ENCODE measurements at regions not wholly inside any gene's neighbourhood (a gene's known extent, or its start where the extent isn't known, plus 50 kb on each side); places are given as distances from the start of the nearest gene placed in this dataset.

DNA sequence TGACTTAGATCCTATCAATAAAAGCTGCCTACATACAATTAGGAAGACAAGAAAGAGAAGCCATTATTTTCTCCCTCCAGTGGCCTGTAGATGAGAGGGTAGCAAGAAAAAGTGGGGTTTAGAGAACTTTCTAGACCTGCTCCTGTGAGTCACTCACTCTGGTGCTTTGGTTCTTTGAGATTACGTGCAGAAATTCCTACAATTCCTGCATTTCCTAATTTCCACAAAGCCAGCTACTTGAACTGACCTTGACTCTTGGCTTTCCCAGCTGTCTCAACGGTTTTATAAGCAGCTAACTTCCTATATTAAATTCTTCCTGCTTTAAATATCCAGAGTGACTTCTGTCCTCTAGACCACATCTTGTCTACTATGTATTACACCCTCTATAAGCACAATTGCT, 899.5 kb upstream of the KLHL29 start:
- Histone ChIP-seq H3K4me1 (no peaks in the 10 kb centered on the region), H3K27ac (no peak overlapping the region), H3K36me3 (ENCODE audit: insufficient read depth in 1 of 2, low read depth in 1 of 2) (no peaks in the 10 kb centered on the region), H3K4me3 (no peak overlapping the region), H3K9me3 (no peaks in the 10 kb centered on the region), H3K27me3 (ENCODE audit: insufficient read depth in 3 of 3, low read length in 2 of 3) (no peaks in the 10 kb centered on the region)
- WGBS, 3 donors, result 24 to 30% (median 28%) methylated on average over 2 of the region's 2 CpGs
- DNase-seq (no peak), ATAC-seq (no peak)
- TF ChIP-seq, protein P1, sequence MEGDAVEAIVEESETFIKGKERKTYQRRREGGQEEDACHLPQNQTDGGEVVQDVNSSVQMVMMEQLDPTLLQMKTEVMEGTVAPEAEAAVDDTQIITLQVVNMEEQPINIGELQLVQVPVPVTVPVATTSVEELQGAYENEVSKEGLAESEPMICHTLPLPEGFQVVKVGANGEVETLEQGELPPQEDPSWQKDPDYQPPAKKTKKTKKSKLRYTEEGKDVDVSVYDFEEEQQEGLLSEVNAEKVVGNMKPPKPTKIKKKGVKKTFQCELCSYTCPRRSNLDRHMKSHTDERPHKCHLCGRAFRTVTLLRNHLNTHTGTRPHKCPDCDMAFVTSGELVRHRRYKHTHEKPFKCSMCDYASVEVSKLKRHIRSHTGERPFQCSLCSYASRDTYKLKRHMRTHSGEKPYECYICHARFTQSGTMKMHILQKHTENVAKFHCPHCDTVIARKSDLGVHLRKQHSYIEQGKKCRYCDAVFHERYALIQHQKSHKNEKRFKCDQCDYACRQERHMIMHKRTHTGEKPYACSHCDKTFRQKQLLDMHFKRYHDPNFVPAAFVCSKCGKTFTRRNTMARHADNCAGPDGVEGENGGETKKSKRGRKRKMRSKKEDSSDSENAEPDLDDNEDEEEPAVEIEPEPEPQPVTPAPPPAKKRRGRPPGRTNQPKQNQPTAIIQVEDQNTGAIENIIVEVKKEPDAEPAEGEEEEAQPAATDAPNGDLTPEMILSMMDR (IDR thresholded peaks at IDR 0.05), result no peak
- intact Hi-C loops (cut with DNase I), result no loop called here

DNA sequence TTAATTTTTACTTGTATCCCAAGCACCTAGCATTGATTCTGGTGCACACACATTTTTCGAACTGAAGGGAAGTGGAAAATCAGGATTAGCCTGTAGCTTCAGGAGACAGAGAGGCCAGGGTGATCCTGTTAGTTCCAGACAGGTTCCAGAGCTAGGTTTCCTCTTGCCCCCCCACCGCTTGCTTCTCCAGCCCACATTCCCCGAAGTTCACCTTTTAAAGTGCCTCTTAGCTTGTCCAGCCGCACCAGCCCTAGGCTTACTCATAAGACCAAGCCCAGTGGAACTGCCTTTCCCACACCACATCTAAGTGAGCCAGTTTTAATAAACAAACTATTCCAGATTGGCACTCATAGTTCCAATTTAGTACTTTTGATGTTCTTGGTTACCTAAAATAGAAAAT, 898.6 kb upstream of the KLHL29 start:
- no peaks in the 10 kb centered on the region for H3K36me3 ChIP-seq (ENCODE audit: insufficient read depth in 1 of 2, low read depth in 1 of 2)
- ATAC-seq, result no peak
- TF ChIP-seq, protein P1 (IDR thresholded peaks at IDR 0.05), result no peak
- WGBS, 3 donors, result 53 to 62% (median 60%) methylated on average over 4 of the region's 4 CpGs
- H3K9me3 ChIP-seq, result no peaks in the 10 kb centered on the region
- intact Hi-C loops (cut with DNase I), result no loop called here
- no peak for DNase-seq
- H3K27ac ChIP-seq, result no peak overlapping the region
- H3K4me1 ChIP-seq, result no peaks in the 10 kb centered on the region
- no peak overlapping the region for H3K4me3 ChIP-seq
- no peaks in the 10 kb centered on the region for H3K27me3 ChIP-seq (ENCODE audit: insufficient read depth in 3 of 3, low read length in 2 of 3)

DNA sequence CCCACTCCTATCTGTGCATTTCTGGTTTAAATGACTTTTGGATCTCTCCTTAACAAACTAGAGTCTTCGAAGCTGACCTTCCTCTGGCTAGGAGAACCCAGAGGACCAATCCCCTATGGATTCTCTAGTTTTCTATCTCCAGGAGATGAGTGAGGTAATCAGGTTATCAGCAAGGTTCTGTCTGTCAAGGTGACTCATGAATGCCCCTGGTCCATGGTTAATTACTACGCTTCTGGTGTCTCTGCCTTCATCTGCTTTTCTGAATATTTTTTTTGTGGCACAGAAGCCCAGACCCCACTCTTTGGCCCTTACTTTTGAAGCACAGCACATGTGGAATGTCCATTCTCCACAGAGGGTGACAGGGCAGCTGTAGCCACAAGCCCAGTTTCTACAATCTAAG, 897.9 kb upstream of the KLHL29 start:
- DNase-seq (no peak), ATAC-seq (no peak)
- H3K36me3 ChIP-seq (ENCODE audit: insufficient read depth in 1 of 2, low read depth in 1 of 2), result no peaks in the 10 kb centered on the region
- no peaks in the 10 kb centered on the region for H3K4me1 ChIP-seq
- TF ChIP-seq, protein P1 (IDR thresholded peaks at IDR 0.05), result no peak
- H3K4me3 ChIP-seq, result no peak overlapping the region
- H3K27me3 ChIP-seq (ENCODE audit: insufficient read depth in 3 of 3, low read length in 2 of 3), result no peaks in the 10 kb centered on the region
- 80 to 86% (median 83%) methylated on average over 2 of the region's 2 CpGs for WGBS, 3 donors
- no peak overlapping the region for H3K27ac ChIP-seq
- intact Hi-C loops (cut with DNase I), result no loop called here
- no peaks in the 10 kb centered on the region for H3K9me3 ChIP-seq

DNA sequence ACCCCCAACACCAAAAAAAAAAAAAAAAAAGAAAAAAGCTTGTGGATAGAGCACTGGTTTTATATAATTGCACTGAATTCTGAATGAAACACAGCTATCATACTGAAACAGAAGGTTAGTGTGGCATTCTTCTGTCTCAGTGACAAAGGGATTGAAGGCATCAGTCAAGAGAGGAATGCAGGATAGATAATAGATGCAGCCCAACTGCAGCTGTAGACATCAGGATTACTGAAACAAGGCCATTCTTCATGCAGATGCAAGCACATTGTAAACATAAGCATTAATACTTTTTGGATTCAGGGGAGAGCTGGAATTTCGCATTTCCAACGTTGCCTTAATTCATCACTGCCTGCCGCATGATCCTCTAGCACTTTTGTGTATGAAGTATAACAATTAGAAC, 897.4 kb upstream of the KLHL29 start:
- no peaks in the 10 kb centered on the region for H3K4me1 ChIP-seq
- H3K36me3 ChIP-seq (ENCODE audit: insufficient read depth in 1 of 2, low read depth in 1 of 2), result no peaks in the 10 kb centered on the region
- DNase-seq, result no peak
- WGBS, 3 donors, result 56 to 72% (median 68%) methylated on average over 3 of the region's 3 CpGs
- H3K9me3 ChIP-seq, result no peaks in the 10 kb centered on the region
- TF ChIP-seq, protein P1 (IDR thresholded peaks at IDR 0.05), result no peak
- H3K4me3 ChIP-seq, result no peak overlapping the region
- intact Hi-C loops (cut with DNase I), result no loop called here
- no peak overlapping the region for H3K27ac ChIP-seq
- ATAC-seq, result no peak
- H3K27me3 ChIP-seq (ENCODE audit: insufficient read depth in 3 of 3, low read length in 2 of 3), result no peaks in the 10 kb centered on the region

DNA sequence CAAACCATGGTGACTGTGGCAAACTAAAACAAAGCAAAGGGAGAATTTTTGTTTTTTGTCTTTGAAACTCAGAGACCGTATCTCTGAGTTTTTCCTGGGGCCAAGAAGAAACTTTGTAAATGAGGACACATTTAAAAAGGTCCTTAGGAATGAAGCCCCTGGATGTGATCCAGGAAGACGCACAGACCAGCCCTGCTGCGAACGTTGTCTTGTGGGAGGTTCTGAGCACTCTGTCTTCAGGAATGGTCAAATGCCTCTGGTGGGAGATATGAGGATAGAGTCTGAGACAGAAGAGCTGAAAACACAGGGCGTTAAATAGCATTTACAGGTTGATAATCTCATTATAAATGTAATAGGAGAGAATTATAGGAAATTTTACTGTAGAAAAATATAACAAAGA, 893.5 kb upstream of the KLHL29 start:
- Histone ChIP-seq H3K27ac (no peak overlapping the region), H3K4me3 (no peak overlapping the region), H3K9me3 (no peaks in the 10 kb centered on the region), H3K36me3 (ENCODE audit: insufficient read depth in 1 of 2, low read depth in 1 of 2) (no peaks in the 10 kb centered on the region), H3K27me3 (ENCODE audit: insufficient read depth in 3 of 3, low read length in 2 of 3) (no peaks in the 10 kb centered on the region), H3K4me1 (no peaks in the 10 kb centered on the region)
- WGBS, 3 donors, result 66 to 70% (median 69%) methylated on average over 5 of the region's 5 CpGs
- TF ChIP-seq, protein P1 (IDR thresholded peaks at IDR 0.05), result no peak
- DNase-seq, result no peak
- intact Hi-C loops (cut with DNase I), result no loop called here
- no peak for ATAC-seq

Measured in psoas muscle (tissue), 7 donors.